Right ventricle myocardium inferior (tissue), 1 donor: ENCODE measurements at regions not wholly inside any gene's neighbourhood (a gene's known extent, or its start where the extent isn't known, plus 50 kb on each side); places are given as distances from the start of the nearest gene placed in this dataset.

ENCODE experiments used
- ATAC-seq: fragments of 200-7000 bp; cut with Tn5 transposase; one replicate; pipeline ENCODE4 v1.9.1; 2020; ENCODE audit warnings: mild to moderate bottlenecking, moderate library complexity
- DNase-seq: peaks from one replicate; pipeline ENCODE4 v3.0.0; 2021; ENCODE audit errors: missing footprints
- intact Hi-C: fragments of 100-400 bp; cut with DNase I; formaldehyde crosslinking; loops from one replicate; pipeline ENCODE4 v1.11.0; 2022
- donor health status: DM: no; HTN: yes; CAD: no; lungs with severe emphysema.

GRCh38 chr11:119928047-119928446 lies 199.0 kb upstream of the NECTIN1 start:
- ATAC-seq (no peak), DNase-seq (no peak)
- intact Hi-C loops: no loop called here

GRCh38 chr11:119924017-119924416 lies 195.0 kb upstream of the NECTIN1 start:
- no peak for ATAC-seq
- no peak for DNase-seq
- intact Hi-C loops: no loop called here

GRCh38 chr11:119921571-119921970 lies 192.6 kb upstream of the NECTIN1 start:
- intact Hi-C loops: no loop called here
- ATAC-seq (no peak), DNase-seq (no peak)

- no peak for DNase-seq
- intact Hi-C loops: no loop called here
- ATAC-seq: no peak
These were observed 191.8 kb upstream of the NECTIN1 start for GRCh38 chr11:119920666-119921387.

- no peak for ATAC-seq
- intact Hi-C loops: no loop called here
- no peak for DNase-seq
These were observed 190.7 kb upstream of the NECTIN1 start for GRCh38 chr11:119919656-119920055.

- intact Hi-C loops: no loop called here
These were observed 189.3 kb upstream of the NECTIN1 start for GRCh38 chr11:119918347-119918746.

GRCh38 chr11:119916568-119916967 lies 187.6 kb upstream of the NECTIN1 start:
- intact Hi-C loops: no loop called here
- ATAC-seq: no peak
- no peak for DNase-seq

More at GRCh38 chr11:119918347-119918746, 189.3 kb upstream of the NECTIN1 start:
- DNase-seq (no peak), ATAC-seq (no peak)

GRCh38 chr11:119912229-119912628 lies 183.2 kb upstream of the NECTIN1 start:
- DNase-seq (no peak), ATAC-seq (no peak)
- intact Hi-C loops: no loop called here

- intact Hi-C loops: no loop called here
- ATAC-seq (no peak), DNase-seq (no peak)
These were observed 181.7 kb upstream of the NECTIN1 start for GRCh38 chr11:119910650-119911049.

- DNase-seq (no peak), ATAC-seq (no peak)
- intact Hi-C loops: no loop called here
These were observed 181.1 kb upstream of the NECTIN1 start for GRCh38 chr11:119910051-119910450.

GRCh38 chr11:119909495-119909894 lies 180.5 kb upstream of the NECTIN1 start:
- DNase-seq (no peak), ATAC-seq (no peak)
- intact Hi-C loops: no loop called here

GRCh38 chr11:119909077-119909476 lies 180.1 kb upstream of the NECTIN1 start:
- ATAC-seq (no peak), DNase-seq (no peak)
- intact Hi-C loops: no loop called here

GRCh38 chr11:119908573-119908904 lies 179.5 kb upstream of the NECTIN1 start:
- intact Hi-C loops: no loop called here
- DNase-seq: no peak
- ATAC-seq: no peak

- DNase-seq: no peak
- ATAC-seq: no peak
- intact Hi-C loops: no loop called here
These were observed 179.0 kb upstream of the NECTIN1 start for GRCh38 chr11:119907878-119908572.

- intact Hi-C loops: no loop called here
- DNase-seq (no peak), ATAC-seq (no peak)
These were observed 178.3 kb upstream of the NECTIN1 start for GRCh38 chr11:119907122-119907851.

GRCh38 chr11:119906376-119906775 lies 177.4 kb upstream of the NECTIN1 start:
- intact Hi-C loops: no loop called here
- DNase-seq (no peak), ATAC-seq (no peak)

- DNase-seq (no peak), ATAC-seq (no peak)
- intact Hi-C loops: no loop called here
These were observed 176.2 kb upstream of the NECTIN1 start for GRCh38 chr11:119905162-119905561.

- ATAC-seq (no peak), DNase-seq (no peak)
- intact Hi-C loops: no loop called here
These were observed 175.6 kb upstream of the NECTIN1 start for GRCh38 chr11:119904531-119905035.

- intact Hi-C loops: no loop called here
- DNase-seq (no peak), ATAC-seq (no peak)
These were observed 174.8 kb upstream of the NECTIN1 start for GRCh38 chr11:119903821-119904220.

- no peak for ATAC-seq
- intact Hi-C loops: no loop called here
- no peak for DNase-seq
These were observed 174.4 kb upstream of the NECTIN1 start for GRCh38 chr11:119903389-119903788.
